DOHH2 (cell line): ENCODE measurements at regions not wholly inside any gene's neighbourhood (a gene's known extent, or its start where the extent isn't known, plus 50 kb on each side); places are given as distances from the start of the nearest gene placed in this dataset.

ENCODE experiments used
- CTCF ChIP-seq: fragments of 200-600 bp; sonication (generic); IDR thresholded peaks from one replicate; pipeline ENCODE4 v1.5.1; 2014; ENCODE audit warnings: antibody characterized with exemption, mild to moderate bottlenecking, low read depth, low read length; ENCODE audit not compliant: poor library complexity, severe bottlenecking
- EZH2phosphoT487 ChIP-seq: fragments of 200-600 bp; sonication (generic); IDR thresholded peaks from 2 replicates; pipeline ENCODE4 v1.6.1; 2017; ENCODE audit warnings: borderline replicate concordance, mild to moderate bottlenecking, antibody characterized with exemption, low read length, moderate library complexity, mixed read lengths

GRCh38 chr1:199083680-199084079 is 444.8 kb downstream of the PTPRC start:
- no peak for TF ChIP-seq CTCF
- TF ChIP-seq EZH2phosphoT487: no peak
